ENCODE measurements at regions not wholly inside any gene's neighbourhood (a gene's known extent, or its start where the extent isn't known, plus 50 kb on each side); places are given as distances from the start of the nearest gene placed in this dataset.
A peak's percentile ranks its signal among the peaks of the same experiment; 100 is the strongest.

- Histone ChIP-seq H3K79me2 (ENCODE audit: insufficient read depth, low read length) (no peaks in the 10 kb centered on the region), H3K4me2 (ENCODE audit: low read depth, low read length) (no peak overlapping the region), H3K4me3 (replicated peaks in 1 of 3; ENCODE audit: insufficient read depth in 1 of 3, low read depth in 2 of 3, low read length in 3 of 3) (no peak overlapping the region), H3K27ac (ENCODE audit: extremely low read length, insufficient read depth, low read length) (no peak overlapping the region), H2AFZ (ENCODE audit: low read length) (no peak overlapping the region), H3K9me3 (ENCODE audit: low read length) (no peaks in the 10 kb centered on the region), H3K27me3 (ENCODE audit: control insufficient read depth in 1 of 2, insufficient read depth in 2 of 2, low read length in 2 of 2) (no peaks in the 10 kb centered on the region), H3K9ac (ENCODE audit: insufficient read depth, low read depth, low read length) (no peak overlapping the region), H3K36me3 (replicated peaks in 1 of 2; ENCODE audit: control insufficient read depth in 1 of 2, insufficient read depth in 2 of 2, low read length in 2 of 2) (no peaks in the 10 kb centered on the region), H3K4me1 (ENCODE audit: insufficient read depth, low read length) (peaks cover 30% of the 10 kb centered on the region), H4K20me1 (ENCODE audit: insufficient read depth, low read length) (no peaks in the 10 kb centered on the region)
- DNase-seq (ENCODE audit: low spot score) (no peak), FAIRE-seq (no peak), ATAC-seq (no peak)
- intact Hi-C loops (cut with micrococcal nuclease; ENCODE audit: unreplicated experiment) = loop anchor here (1.0 to 5.0 kb wide), 3 partner anchors 167 to 1092 kb away; partner anchors contain the start of gene EAPP
- BruUV-seq (replicated peaks) = no TSS peak
- ChIA-PET POLR2A (interaction anchor here (2.0 to 3.3 kb wide), 2 partner anchors 167 to 218 kb away, joined by 13 to 71 read pairs; no protein-coding TSS in a partner anchor), CTCF (ENCODE audit: low intra/inter-chr PET ratio, low total read pairs) (interaction anchor here (0.8 to 3.4 kb wide), 3 partner anchors 8 to 168 kb away, joined by 4 to 149 read pairs (median 7); no protein-coding TSS in a partner anchor)
- TF ChIP-seq, protein P1, sequence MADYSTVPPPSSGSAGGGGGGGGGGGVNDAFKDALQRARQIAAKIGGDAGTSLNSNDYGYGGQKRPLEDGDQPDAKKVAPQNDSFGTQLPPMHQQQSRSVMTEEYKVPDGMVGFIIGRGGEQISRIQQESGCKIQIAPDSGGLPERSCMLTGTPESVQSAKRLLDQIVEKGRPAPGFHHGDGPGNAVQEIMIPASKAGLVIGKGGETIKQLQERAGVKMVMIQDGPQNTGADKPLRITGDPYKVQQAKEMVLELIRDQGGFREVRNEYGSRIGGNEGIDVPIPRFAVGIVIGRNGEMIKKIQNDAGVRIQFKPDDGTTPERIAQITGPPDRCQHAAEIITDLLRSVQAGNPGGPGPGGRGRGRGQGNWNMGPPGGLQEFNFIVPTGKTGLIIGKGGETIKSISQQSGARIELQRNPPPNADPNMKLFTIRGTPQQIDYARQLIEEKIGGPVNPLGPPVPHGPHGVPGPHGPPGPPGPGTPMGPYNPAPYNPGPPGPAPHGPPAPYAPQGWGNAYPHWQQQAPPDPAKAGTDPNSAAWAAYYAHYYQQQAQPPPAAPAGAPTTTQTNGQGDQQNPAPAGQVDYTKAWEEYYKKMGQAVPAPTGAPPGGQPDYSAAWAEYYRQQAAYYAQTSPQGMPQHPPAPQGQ (CRISPR knock-in tag; IDR thresholded peaks at IDR 0.05; ENCODE audit: borderline replicate concordance) = 0 out of 2 replicates have a peak, but pooled peaks have one; percentile 58
- TF ChIP-seq ZBTB42 (CRISPR knock-in tag; IDR thresholded peaks at IDR 0.05) (no peak), SMAD9 (CRISPR knock-in tag; IDR thresholded peaks at IDR 0.05) (0 out of 2 replicates have a peak, but pooled peaks have one; percentile 61), SYNCRIP (IDR thresholded peaks at IDR 0.05; ENCODE audit: insufficient read depth, low read depth, low read length) (no peak), TBX2 (CRISPR knock-in tag; IDR thresholded peaks at IDR 0.05; ENCODE audit: borderline replicate concordance) (0 out of 2 replicates have a peak, but pooled peaks have one; percentile 7), GTF3A (CRISPR knock-in tag; conservative IDR thresholded peaks at IDR 0.05) (no peak)
- TF ChIP-seq, protein P2, sequence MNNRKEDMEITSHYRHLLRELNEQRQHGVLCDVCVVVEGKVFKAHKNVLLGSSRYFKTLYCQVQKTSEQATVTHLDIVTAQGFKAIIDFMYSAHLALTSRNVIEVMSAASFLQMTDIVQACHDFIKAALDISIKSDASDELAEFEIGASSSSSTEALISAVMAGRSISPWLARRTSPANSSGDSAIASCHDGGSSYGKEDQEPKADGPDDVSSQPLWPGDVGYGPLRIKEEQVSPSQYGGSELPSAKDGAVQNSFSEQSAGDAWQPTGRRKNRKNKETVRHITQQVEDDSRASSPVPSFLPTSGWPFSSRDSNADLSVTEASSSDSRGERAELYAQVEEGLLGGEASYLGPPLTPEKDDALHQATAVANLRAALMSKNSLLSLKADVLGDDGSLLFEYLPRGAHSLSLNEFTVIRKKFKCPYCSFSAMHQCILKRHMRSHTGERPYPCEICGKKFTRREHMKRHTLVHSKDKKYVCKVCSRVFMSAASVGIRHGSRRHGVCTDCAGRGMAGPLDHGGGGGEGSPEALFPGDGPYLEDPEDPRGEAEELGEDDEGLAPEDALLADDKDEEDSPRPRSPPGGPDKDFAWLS (CRISPR knock-in tag; IDR thresholded peaks at IDR 0.05; ENCODE audit: borderline replicate concordance) = 0 out of 2 replicates have a peak, but pooled peaks have one; percentile 9
- TF ChIP-seq, protein P3, sequence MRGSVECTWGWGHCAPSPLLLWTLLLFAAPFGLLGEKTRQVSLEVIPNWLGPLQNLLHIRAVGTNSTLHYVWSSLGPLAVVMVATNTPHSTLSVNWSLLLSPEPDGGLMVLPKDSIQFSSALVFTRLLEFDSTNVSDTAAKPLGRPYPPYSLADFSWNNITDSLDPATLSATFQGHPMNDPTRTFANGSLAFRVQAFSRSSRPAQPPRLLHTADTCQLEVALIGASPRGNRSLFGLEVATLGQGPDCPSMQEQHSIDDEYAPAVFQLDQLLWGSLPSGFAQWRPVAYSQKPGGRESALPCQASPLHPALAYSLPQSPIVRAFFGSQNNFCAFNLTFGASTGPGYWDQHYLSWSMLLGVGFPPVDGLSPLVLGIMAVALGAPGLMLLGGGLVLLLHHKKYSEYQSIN (CRISPR knock-in tag; IDR thresholded peaks at IDR 0.05; ENCODE audit: borderline replicate concordance) = no peak
- in situ Hi-C loops (cut with HindIII; ENCODE audit: extremely low pct_ligation_motif_present, low pct_unique_long_range_greater_than_20kb) = loop anchor here (5.0 kb wide), 1 partner anchor 166 kb away; no protein-coding TSS in a partner anchor
- WGBS (ENCODE audit: low lambda C conversion rate) = 0% methylated on average over 1 of the region's 1 CpG
These were observed 131.2 kb downstream of the SPTSSA start for GRCh38 chr14:34330846-34331245.

All from HepG2 (cell line).